T1000 (cell line): ENCODE measurements at regions not wholly inside any gene's neighbourhood (a gene's known extent, or its start where the extent isn't known, plus 50 kb on each side); places are given as distances from the start of the nearest gene placed in this dataset.

ENCODE experiments used
- DNase-seq: peaks from one replicate; lab custom pipeline; 2025; ENCODE audit warnings: mixed read lengths; lab: John Stamatoyannopoulos, UW

DNA sequence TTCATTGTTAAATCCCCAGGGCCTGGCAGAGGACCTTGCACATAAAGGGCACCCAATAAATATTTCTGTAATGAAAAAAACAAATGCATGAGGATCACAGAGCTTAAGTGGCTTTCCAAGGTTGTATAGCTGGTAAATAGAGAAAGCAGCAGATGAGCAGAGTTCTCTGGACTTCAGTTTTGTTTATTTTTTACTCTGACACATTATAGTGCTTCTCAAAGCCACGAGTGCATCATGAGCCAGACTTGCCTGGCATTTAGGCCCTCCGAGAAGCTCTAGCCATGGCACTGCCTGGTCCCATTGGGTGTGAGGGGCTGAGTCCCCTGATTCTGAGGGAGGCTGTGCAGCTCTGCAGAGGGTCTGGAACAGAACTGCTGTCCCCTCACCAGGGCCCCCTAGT lies 87.2 kb upstream of the ZNF32 start:
- DNase-seq: no peak

DNA sequence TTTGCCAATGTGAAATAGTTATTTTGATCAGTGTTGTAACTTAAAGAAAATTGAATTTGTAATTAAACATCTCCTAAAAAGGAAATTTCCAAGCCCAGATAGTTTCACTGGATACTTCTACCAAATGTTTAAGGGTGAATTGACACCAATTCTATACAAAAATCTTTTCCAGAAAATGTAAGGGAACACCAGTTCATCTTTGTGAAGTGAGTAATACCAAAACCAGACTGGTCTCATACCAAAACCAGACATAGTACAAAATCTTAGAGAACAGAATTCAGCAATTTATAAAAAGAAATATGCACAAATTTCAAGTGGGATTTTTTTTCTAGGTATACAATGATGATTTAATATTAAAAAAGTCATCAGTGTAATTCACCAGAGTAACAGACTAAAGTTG lies 86.0 kb upstream of the ZNF32 start:
- no peak for DNase-seq

DNA sequence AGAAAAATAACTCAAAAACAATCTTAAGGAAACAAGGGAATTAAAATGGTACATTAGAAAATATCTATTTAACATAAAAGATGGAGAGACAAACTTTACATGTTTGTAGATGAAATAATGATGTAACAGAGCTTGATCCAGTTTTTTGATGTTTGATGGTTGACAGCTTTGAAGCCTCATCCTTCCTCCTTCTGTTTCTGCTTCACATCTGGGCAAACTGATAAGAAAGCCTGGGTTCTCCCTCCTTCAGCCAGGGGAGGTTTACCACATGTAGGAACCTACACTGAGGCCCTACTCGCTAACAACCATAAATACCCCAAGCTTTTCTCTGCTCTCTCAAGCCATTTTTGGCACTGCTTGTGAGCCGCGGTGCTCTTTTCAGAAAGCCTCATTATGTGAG lies 82.8 kb upstream of the ZNF32 start:
- DNase-seq: no peak

DNA sequence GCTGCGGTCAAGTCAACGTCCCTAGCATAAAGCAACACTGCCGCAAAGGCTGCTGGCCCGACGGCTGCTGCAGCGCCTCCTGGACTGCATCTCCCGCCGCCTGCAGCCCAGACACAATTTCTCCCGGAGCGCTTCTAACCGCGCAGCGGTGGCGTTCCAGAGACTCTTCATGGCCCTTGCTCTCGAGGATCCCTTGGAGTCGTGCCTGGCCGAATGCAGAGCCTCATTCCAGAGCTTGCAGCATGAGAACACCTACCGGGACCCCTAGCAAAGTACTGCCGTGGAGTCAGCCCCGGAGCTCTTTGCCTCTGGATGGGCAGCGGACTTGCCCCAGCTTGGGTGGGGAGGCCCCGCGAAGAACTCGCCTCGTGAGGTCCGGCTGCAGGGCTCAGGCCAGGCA lies 79.7 kb upstream of the ZNF32 start:
- no peak for DNase-seq

DNA sequence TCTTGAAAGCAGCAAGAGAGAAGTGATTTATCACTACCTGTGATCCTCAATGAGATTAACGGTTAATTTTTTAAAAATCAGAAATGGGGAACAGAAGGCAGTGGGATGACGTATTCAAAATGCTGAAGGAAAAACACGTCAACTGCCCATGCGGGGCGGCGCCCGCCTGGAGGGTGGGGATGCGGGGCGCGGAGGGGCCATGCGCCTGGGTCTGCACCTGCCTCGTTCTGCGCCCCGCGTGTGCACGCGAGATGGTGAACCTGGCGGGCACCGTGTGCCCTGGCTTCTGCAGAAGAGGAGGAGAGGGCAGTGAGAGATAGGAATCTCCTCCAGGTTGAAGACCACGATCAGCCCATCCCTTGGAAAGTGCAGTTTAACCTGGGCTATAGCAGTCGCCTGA lies 79.3 kb upstream of the ZNF32 start:
- DNase-seq: no peak

DNA sequence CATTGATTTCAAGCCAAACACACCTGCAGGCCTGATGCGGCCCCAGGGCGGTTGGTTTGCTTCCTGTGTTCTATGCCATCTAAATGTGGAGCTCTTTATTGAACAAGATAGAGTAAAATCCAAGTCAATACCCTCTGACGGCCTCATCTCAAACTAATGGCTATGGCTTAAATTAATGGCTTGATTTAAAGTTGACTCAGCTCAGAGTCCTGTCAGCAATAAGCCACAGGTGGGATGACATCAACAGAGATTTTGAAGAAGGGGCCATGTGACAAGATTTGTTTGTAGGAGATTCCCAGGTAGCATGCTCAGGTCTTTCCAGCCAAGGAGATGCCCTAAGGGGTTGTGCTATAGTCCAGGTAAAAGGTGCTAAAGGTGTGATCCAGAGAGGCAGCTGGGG lies 66.7 kb upstream of the ZNF32 start:
- no peak for DNase-seq

DNA sequence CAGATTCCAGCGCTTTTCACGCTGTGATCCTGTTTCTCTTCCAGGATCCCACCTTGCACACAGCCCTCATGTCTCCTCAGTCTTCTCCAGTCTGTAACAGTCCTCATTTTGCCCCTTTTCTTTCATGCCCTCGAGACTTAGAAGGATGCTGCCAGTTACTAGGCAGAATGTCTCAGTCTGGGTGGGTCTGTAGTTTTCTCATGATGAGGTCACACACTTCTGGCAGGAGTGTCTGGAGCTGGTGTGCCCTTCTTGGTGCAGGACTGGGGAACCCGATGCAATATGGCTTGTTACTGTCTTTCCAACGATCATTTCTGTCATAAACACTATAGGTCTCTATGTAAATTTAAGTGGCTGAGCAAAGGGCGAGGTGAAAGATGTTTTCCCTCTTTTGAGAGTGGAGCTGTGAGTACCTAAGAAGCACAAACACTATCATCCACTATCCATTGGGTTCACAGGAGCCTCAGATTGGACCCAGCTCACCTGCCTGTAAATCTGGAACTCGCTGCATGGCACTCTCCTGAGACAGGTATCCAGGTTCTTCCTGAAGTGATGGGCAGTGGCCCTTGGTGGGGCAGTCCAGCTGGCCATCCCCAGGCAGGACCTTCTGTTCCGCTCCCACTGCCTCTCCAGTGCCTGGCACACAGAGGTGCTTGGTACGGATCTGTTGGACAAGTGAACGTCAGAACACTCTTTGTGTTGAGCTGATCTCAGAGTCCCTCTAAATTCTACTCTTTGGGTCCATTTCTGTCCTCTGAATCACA lies 64.3 kb upstream of the ZNF32 start:
- no peak for DNase-seq

DNA sequence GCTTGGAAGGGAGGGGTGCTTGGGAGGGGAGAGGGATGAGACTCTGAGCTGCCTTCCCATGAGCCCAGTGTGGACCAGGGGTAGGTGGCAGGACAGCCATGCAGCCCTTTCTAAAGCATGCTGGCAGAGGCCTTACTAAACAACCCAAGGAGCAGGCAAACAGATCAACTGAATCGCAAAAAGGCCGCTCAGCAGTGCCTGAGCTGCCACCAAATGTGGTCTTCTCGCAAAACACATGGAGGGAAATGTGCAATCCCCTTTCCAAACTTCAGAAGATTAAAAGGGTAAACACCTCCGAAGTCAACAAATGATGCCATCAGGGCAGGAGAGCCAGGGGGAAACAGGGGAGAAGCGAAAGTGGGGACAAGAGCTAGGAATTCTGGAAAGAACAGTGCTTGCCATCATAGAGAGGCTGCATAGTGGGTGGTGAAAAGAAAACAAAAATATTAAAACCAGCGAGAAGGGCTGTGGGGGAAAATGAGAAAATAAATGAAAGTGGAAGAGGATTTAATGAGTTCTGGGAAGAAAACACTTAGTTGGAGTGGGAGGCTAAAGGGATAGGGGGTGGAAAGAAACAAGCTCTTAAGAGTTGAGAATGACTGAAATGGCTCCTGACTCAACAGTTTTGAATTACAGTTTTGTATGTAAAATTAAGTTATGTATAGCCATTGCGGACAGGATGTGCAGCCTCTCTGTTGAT lies 62.2 kb upstream of the ZNF32 start:
- no peak for DNase-seq

DNA sequence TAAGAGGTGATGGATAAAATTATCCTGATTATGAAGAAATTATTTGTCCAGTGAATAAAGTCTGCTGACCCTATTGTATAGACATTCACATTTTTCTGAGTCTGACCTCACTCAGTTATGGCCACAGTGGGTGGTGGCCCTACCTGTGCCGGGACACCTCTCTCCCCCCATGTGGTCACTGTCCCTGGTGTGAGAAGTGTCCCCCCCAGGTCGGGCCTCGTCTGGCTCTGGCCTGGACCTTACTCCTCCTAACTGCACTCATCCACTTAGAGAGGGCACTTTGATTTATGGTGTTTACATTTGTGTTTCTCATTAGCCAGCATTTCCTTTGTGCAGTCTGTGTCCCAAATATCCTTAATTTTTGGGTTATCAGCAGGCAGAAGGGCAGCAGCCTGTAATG lies 59.6 kb upstream of the ZNF32 start:
- no peak for DNase-seq

DNA sequence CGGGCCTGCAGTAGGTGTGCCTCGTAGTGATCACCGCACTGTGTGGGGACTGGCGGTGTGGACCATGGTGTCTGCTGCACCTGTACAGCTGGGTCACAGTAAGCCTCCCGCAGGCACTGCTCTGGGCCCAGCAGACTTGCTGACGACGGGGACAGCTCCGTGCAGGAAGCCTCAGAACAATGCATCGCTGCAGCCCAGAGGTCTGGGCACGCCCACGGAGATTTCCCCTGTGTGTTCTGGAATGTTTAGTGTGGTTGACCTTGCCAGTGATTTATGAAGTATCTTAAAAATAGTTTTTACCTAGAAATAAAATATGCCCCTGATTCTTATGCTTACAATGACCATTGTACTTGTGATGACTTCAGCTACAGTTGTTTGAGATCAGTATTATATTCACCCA lies 59.1 kb upstream of the ZNF32 start:
- no peak for DNase-seq

DNA sequence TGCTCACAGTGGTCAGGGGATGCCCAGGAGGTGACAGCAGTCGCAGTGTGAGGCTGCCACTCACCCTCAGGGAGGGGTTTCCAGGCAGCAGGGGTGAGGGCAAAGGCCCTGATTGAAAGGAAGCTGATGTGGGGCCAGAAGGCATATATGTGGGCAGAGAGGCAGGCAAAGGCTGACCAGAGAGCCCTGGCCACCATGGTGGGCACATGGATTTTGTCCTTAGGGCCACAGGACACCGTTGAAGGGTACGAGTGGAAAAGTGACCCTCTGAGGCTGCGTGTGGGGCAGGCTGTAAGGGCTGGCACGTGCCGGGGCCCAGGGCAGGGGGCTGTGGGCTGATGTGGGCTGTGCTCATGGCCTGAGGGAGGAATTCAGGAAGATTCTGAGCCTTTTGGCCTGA lies 57.5 kb upstream of the ZNF32 start:
- DNase-seq: no peak

DNA sequence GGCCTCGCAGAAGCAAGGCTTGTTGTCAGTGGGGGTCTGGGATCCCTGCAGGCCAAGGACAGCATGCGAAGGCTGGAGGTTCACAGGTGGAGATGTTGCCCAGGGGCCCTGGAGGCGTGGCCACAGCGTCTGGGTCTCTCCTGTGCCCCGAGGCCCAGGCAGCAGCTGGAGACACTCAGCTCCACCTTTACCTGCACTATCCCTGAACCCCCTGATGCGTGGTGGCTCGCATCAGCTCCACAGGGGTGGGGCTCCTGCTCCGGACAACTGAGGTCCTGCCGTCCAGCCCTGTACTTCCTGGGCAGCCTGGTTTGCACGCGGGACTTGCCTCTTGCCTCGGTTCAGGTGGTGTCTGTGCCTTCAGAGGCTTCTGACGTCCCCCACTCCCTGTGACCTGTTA lies 54.6 kb upstream of the ZNF32 start:
- no peak for DNase-seq

DNA sequence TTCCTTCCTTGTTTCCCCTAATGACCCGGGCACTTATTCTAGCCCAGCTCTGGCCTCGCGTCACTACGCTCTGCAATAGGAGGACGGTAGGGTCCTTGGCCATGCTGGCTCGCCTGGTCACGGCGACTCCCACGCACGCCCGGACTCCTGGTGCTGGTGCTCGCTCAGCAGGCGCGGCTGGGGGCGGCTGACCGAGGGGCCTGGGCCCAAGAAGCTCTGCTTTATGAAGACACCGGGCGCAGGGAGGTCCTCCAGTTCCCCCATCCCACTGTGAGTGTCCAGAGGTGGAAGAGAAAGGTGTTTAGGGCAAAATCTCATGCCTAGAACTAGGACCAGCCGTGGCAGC lies 54.2 kb upstream of the ZNF32 start:
- DNase-seq: no peak

DNA sequence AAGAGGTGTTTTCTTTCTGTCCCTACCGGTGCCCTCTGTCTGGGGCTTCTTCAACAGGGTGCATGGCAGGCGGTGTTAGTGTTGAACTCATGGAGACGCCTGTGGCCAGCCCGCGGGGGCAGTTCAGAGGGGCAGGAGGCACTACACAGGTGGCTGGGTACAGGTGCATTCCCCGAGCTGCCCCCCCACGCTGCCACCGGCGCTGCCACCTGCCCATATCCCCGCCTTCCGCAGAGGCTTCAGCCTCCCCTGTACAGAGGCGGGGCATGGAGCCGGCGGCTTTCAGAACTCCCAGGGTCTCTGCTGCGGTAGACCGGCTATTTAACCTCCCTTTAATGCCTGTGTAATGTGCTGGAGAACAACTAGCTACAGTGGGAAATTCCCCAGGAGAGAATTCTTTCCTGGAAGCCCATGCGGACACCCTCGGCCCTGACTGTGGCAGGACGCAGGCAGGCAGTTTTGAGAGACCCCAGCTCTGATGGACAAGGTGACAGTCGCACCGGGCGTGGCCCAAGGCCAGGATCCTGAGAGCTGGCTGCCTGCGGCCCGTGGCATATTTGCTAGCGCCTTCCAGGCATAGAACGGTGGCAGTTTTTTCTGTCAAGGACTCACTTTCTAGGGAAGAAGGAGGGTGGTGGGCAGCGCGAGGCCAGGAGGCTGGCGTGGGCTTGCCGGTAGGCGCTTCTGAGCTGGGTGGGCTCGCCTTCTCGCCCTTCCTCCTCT lies 53.7 kb upstream of the ZNF32 start:
- no peak for DNase-seq

DNA sequence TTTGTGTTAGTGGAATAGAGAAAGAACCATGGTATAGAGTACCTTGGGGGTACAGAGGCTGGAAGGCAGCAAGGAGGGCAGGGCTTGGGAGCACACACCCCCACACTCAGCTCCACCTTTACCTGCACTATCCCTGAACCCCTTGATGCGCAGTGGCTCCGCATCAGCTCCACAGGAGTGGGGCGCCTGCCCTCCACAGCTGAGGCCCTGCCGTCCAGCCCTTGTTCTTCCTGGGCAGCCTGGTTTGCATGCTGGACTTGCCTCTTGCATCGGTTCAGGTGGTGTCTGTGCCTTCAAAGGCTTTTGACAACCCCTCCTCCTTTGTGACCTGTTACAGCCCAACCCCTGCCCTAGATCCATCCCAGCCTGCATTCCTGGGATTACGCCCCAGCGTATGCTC lies 52.6 kb upstream of the ZNF32 start:
- DNase-seq: no peak

DNA sequence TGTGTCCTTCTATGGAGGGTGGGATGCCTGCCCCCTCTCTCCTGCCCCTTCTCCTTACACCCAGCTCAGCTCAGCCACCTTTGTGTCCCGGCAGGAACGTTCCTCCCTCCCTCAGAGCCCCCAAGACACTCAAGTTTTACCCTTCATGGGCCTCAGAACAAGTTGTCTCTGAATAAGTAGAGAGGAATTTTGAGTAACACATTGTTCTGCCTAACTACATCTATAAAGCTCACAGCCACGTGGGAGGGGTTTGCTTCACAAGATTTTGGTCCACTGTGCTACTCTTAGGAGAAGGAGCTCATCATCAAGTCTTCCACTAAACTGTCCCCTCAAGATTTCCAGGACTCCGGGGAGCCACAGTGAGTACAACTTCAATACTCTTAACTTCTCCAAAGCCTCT lies 51.6 kb upstream of the ZNF32 start:
- DNase-seq: no peak

DNA sequence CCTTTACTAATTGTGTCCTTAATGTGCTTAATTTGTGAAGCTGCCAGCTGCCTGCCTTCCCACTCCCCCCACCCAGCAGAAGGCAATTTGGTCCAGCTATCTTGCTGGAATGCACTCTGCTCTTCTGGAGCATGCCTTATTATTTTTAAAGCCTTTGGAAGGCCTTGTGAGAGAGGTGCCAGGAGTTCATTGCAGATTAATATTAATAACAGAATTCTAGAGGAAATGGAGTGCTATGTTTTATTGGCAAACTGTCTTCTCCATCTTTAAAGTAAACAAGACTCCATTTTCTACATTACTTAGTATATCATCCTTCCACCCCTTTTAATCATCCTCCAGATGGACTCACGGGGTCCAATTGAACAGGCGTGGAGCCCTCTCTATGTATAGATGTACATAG lies 50.8 kb upstream of the ZNF32 start:
- DNase-seq: no peak
